MM.1S (cell line): ENCODE measurements at regions not wholly inside any gene's neighbourhood (a gene's known extent, or its start where the extent isn't known, plus 50 kb on each side); places are given as distances from the start of the nearest gene placed in this dataset.

ENCODE experiments used
- DNase-seq: peaks from one replicate; pipeline ENCODE4 v3.0.0-alpha.2; 2015
- H2AFZ ChIP-seq: fragments of 300-600 bp; sonication (generic); 2 replicates; pipeline ENCODE4 v1.6.0; 2016; ENCODE audit warnings: antibody characterized with exemption, low read length
- H3F3A ChIP-seq: fragments of 300-600 bp; sonication (generic); 2 replicates; pipeline ENCODE4 v1.6.1; 2016; ENCODE audit warnings: mild to moderate bottlenecking, antibody characterized with exemption, low read length, moderate library complexity, mixed read lengths; ENCODE audit not compliant: insufficient read depth
- H3K27ac ChIP-seq: fragments of 300-600 bp; sonication (generic); 2 replicates; pipeline ENCODE4 v1.5.1; 2016; ENCODE audit warnings: mild to moderate bottlenecking, low read length
- H3K27me3 ChIP-seq: fragments of 300-600 bp; sonication (generic); replicated peaks from 2 replicates; pipeline ENCODE4 v1.6.0; 2016; ENCODE audit warnings: low read length; ENCODE audit not compliant: insufficient read depth
- H3K36me3 ChIP-seq: fragments of 300-600 bp; sonication (generic); replicated peaks from 2 replicates; pipeline ENCODE4 v1.6.1; 2016; ENCODE audit warnings: mild to moderate bottlenecking, low read length, mixed read lengths; ENCODE audit not compliant: insufficient read depth
- H3K4me1 ChIP-seq: fragments of 300-600 bp; sonication (generic); 2 replicates; pipeline ENCODE4 v1.6.1; 2016; ENCODE audit warnings: low read length, mixed read lengths
- H3K4me2 ChIP-seq: fragments of 300-600 bp; sonication (generic); 2 replicates; pipeline ENCODE4 v1.6.0; 2016; ENCODE audit warnings: low read depth, low read length
- H3K4me3 ChIP-seq: fragments of 300-600 bp; sonication (generic); 2 replicates; pipeline ENCODE4 v1.5.1; 2016; ENCODE audit warnings: low read length, mixed read lengths
- H3K79me2 ChIP-seq: fragments of 300-600 bp; sonication (generic); 2 replicates; pipeline ENCODE4 v1.6.1; 2016; ENCODE audit warnings: mixed run types, low read length, mixed read lengths
- H3K9ac ChIP-seq: fragments of 300-600 bp; sonication (generic); 2 replicates; pipeline ENCODE4 v1.6.1; 2016; ENCODE audit warnings: low read length, mixed read lengths
- H3K9me2 ChIP-seq: fragments of 300-600 bp; sonication (generic); replicated peaks from 2 replicates; pipeline ENCODE4 v1.6.1; 2016; ENCODE audit warnings: mild to moderate bottlenecking, low read length, mixed read lengths; ENCODE audit not compliant: insufficient read depth
- H3K9me3 ChIP-seq: fragments of 300-600 bp; sonication (generic); replicated peaks from 2 replicates; pipeline ENCODE4 v1.6.1; 2016; ENCODE audit warnings: mild to moderate bottlenecking, low read length, mixed read lengths; ENCODE audit not compliant: insufficient read depth
- H4K20me1 ChIP-seq: fragments of 300-600 bp; sonication (generic); 2 replicates; pipeline ENCODE4 v1.6.1; 2016; ENCODE audit warnings: mild to moderate bottlenecking, low read length, moderate library complexity, mixed read lengths; ENCODE audit not compliant: insufficient read depth
- CTCF ChIP-seq: fragments of 300-600 bp; sonication (generic); IDR thresholded peaks from 2 replicates; pipeline ENCODE4 v1.5.1; 2016; ENCODE audit warnings: antibody characterized with exemption, low read length, mixed read lengths
- EZH2 ChIP-seq: fragments of 300-600 bp; sonication (generic); optimal IDR thresholded peaks from 2 replicates; pipeline ENCODE3; 2017; ENCODE audit warnings: low read depth, mild to moderate bottlenecking, antibody characterized with exemption, low read length, mixed read lengths
- EZH2phosphoT487 ChIP-seq: fragments of 300-600 bp; sonication (generic); IDR thresholded peaks from 2 replicates; pipeline ENCODE4 v1.6.1; 2018; ENCODE audit warnings: antibody characterized with exemption, low read length

GRCh38 chr20:56954797-56955196 lies 311.6 kb downstream of the BMP7 start:
- H2AFZ ChIP-seq = no peak overlapping the region

GRCh38 chr20:56955680-56956079 lies 310.8 kb downstream of the BMP7 start:
- no peak overlapping the region for H3K9ac ChIP-seq
- H3K79me2 ChIP-seq = no peaks in the 10 kb centered on the region
- H3K9me3 ChIP-seq = no peaks in the 10 kb centered on the region
- H3K9me2 ChIP-seq = no peaks in the 10 kb centered on the region
- H3K4me3 ChIP-seq = no peak overlapping the region
- no peaks in the 10 kb centered on the region for H3K36me3 ChIP-seq
- no peak overlapping the region for H3K27ac ChIP-seq
- DNase-seq = no peak
- H3F3A ChIP-seq = no peaks in the 10 kb centered on the region
- H4K20me1 ChIP-seq = no peaks in the 10 kb centered on the region
- H3K27me3 ChIP-seq = peaks cover 22% of the 10 kb centered on the region
- no peak overlapping the region for H2AFZ ChIP-seq
- no peak for TF ChIP-seq EZH2phosphoT487
- TF ChIP-seq CTCF = no peak
- no peak for TF ChIP-seq EZH2
- H3K4me1 ChIP-seq = no peaks in the 10 kb centered on the region
- no peak overlapping the region for H3K4me2 ChIP-seq

More at GRCh38 chr20:56954797-56955196, 311.6 kb downstream of the BMP7 start:
- H3K4me3 ChIP-seq = no peak overlapping the region
- H3K36me3 ChIP-seq = no peaks in the 10 kb centered on the region
- no peaks in the 10 kb centered on the region for H3F3A ChIP-seq
- DNase-seq = no peak
- TF ChIP-seq CTCF (no peak), EZH2 (no peak), EZH2phosphoT487 (no peak)
- no peak overlapping the region for H3K4me2 ChIP-seq
- no peaks in the 10 kb centered on the region for H3K4me1 ChIP-seq
- H3K9ac ChIP-seq = no peak overlapping the region
- no peaks in the 10 kb centered on the region for H3K79me2 ChIP-seq
- no peaks in the 10 kb centered on the region for H4K20me1 ChIP-seq
- H3K27me3 ChIP-seq = peaks cover 22% of the 10 kb centered on the region
- H3K27ac ChIP-seq = no peak overlapping the region
- no peaks in the 10 kb centered on the region for H3K9me2 ChIP-seq
- H3K9me3 ChIP-seq = no peaks in the 10 kb centered on the region

GRCh38 chr20:56956534-56956933 lies 309.9 kb downstream of the BMP7 start:
- no peaks in the 10 kb centered on the region for H3K9me2 ChIP-seq
- no peak overlapping the region for H3K9ac ChIP-seq
- no peak overlapping the region for H3K4me2 ChIP-seq
- no peak for DNase-seq
- TF ChIP-seq EZH2phosphoT487 (no peak), CTCF (no peak), EZH2 (no peak)
- no peaks in the 10 kb centered on the region for H3K36me3 ChIP-seq
- no peaks in the 10 kb centered on the region for H3K9me3 ChIP-seq
- H2AFZ ChIP-seq = no peak overlapping the region
- H3K4me1 ChIP-seq = no peaks in the 10 kb centered on the region
- no peaks in the 10 kb centered on the region for H3K79me2 ChIP-seq
- no peaks in the 10 kb centered on the region for H3F3A ChIP-seq
- H3K27ac ChIP-seq = no peak overlapping the region
- no peaks in the 10 kb centered on the region for H4K20me1 ChIP-seq
- H3K27me3 ChIP-seq = peaks cover 22% of the 10 kb centered on the region
- H3K4me3 ChIP-seq = no peak overlapping the region
